ENCODE measurements at regions not wholly inside any gene's neighbourhood (a gene's known extent, or its start where the extent isn't known, plus 50 kb on each side); places are given as distances from the start of the nearest gene placed in this dataset.
"Not testable (repeated sequence)": the region's sequence is repeated elsewhere in the genome, so short reads cannot be mapped to it uniquely, and the experiment has no call there.

DNA sequence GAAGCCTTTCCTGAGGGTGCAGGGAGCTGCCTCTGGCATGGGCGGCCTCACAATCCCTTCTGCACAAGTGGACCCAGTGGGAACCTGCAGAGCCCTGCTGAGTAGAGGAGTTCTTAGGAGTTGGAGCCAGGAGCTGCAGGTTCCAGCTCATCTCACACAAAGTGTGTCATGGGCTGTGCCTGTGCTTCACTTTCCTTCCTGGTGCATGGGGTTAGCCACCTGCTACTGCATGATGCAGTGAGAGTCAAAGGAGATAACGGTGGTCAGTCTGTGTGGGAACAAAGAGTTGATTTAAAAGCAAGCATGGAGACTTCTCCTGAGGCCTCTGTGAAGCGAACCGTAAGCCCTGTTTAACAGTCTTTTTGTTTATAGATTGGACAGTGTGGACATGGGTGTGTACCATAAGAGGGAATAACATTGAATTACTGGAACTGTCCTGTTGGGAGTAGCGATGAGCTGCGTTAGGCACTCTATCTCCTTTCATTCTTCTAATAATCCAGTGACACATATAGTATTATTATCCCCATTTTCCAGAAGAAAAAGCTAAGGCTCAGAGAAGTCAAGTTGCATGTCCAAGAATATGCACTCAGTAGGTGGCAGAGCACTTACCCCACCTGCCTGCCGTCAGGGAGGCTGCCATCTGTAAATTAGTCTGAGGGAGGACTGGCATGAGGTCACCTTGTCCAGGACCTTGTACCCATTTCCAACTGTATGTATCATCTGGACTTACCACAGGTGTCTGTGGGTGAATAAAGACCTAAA, 68.7 kb upstream of the PRR23C start:
- Histone ChIP-seq H3K9me3 (ENCODE audit: control insufficient read depth in 2 of 2, insufficient read depth in 1 of 2, low read length in 1 of 2) (no peaks in the 10 kb centered on the region), H3K36me3 (ENCODE audit: control insufficient read depth in 2 of 2, insufficient read depth in 2 of 2, low read length in 1 of 2) (no peaks in the 10 kb centered on the region), H3K27ac (ENCODE audit: low read depth in 1 of 2, low read length in 1 of 2) (no peak overlapping the region), H3K4me1 (ENCODE audit: control insufficient read depth in 2 of 2, insufficient read depth in 2 of 2, low read length in 2 of 2) (peaks cover 0 to 2% of the 10 kb centered on the region in 2 donors), H3K4me3 (ENCODE audit: low read length in 2 of 2) (no peak overlapping the region), H3K27me3 (ENCODE audit: control insufficient read depth in 2 of 2, insufficient read depth in 1 of 2, low read length in 1 of 2) (peaks cover 0 to 4% of the 10 kb centered on the region in 2 donors)
- 75% methylated on average over 7 of the region's 7 CpGs for WGBS
- peak in 4 of 9 donors; percentile 5 to 54 (median 16) for DNase-seq (ENCODE audit: low read depth in 6 of 9, low spot score in 9 of 9)

DNA sequence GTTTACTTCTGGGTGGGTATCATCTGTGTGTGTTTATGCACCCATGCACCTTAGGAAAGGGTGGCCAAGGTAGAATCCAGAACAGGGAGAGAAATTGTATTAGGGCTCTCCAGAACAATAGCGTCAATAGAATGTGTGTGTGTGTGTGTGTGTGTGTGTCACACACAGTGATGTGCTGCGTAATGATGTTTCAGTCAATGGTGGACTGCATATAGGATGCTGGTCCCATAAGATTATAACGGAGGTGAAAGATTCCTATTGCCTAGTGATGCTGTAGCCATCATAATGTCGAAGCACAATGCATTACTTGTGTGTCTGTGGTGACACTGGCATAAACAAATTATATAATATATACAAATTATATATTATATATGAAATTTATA, 69.3 kb upstream of the PRR23C start:
- H3K4me1 ChIP-seq (ENCODE audit: control insufficient read depth in 2 of 2, insufficient read depth in 2 of 2, low read length in 2 of 2): peaks cover 0 to 2% of the 10 kb centered on the region in 2 donors
- H3K4me3 ChIP-seq (ENCODE audit: low read length in 2 of 2): no peak overlapping the region
- H3K27me3 ChIP-seq (ENCODE audit: control insufficient read depth in 2 of 2, insufficient read depth in 1 of 2, low read length in 1 of 2): peaks cover 0 to 4% of the 10 kb centered on the region in 2 donors
- no peak overlapping the region for H3K27ac ChIP-seq (ENCODE audit: low read depth in 1 of 2, low read length in 1 of 2)
- DNase-seq (ENCODE audit: low read depth in 6 of 9, low spot score in 9 of 9): peak in 2 of 9 donors; percentile 24
- WGBS: 96% methylated on average over 4 of the region's 4 CpGs
- H3K9me3 ChIP-seq (ENCODE audit: control insufficient read depth in 2 of 2, insufficient read depth in 1 of 2, low read length in 1 of 2): no peaks in the 10 kb centered on the region
- no peaks in the 10 kb centered on the region for H3K36me3 ChIP-seq (ENCODE audit: control insufficient read depth in 2 of 2, insufficient read depth in 2 of 2, low read length in 1 of 2)

DNA sequence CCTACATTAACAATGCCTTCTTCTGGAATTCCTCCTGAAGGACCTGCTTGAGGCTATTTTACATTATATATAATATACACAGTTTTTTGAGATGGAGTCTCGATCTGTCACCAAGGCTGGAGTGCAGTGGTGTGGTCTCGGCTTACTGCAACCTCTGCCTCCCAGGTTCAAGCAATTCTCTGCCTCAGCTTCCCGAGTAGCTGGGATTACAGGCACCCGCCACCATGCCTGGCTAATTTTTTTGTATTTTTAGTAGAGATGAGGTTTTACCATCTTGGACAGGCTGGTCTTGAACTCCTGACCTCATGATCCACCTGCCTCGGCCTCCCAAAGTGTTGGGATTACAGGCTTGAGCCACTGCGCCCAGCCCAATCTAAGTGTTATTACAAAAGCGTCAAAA, 71.9 kb upstream of the PRR23C start:
- not testable (repeated sequence) for H3K27ac ChIP-seq (ENCODE audit: low read depth in 1 of 2, low read length in 1 of 2); H3K4me3 ChIP-seq (ENCODE audit: low read length in 2 of 2); H3K36me3 ChIP-seq (ENCODE audit: control insufficient read depth in 2 of 2, insufficient read depth in 2 of 2, low read length in 1 of 2); H3K27me3 ChIP-seq (ENCODE audit: control insufficient read depth in 2 of 2, insufficient read depth in 1 of 2, low read length in 1 of 2); H3K9me3 ChIP-seq (ENCODE audit: control insufficient read depth in 2 of 2, insufficient read depth in 1 of 2, low read length in 1 of 2); DNase-seq (ENCODE audit: low read depth in 6 of 9, low spot score in 9 of 9); H3K4me1 ChIP-seq (ENCODE audit: control insufficient read depth in 2 of 2, insufficient read depth in 2 of 2, low read length in 2 of 2)
- 98% methylated on average over 7 of the region's 7 CpGs for WGBS

DNA sequence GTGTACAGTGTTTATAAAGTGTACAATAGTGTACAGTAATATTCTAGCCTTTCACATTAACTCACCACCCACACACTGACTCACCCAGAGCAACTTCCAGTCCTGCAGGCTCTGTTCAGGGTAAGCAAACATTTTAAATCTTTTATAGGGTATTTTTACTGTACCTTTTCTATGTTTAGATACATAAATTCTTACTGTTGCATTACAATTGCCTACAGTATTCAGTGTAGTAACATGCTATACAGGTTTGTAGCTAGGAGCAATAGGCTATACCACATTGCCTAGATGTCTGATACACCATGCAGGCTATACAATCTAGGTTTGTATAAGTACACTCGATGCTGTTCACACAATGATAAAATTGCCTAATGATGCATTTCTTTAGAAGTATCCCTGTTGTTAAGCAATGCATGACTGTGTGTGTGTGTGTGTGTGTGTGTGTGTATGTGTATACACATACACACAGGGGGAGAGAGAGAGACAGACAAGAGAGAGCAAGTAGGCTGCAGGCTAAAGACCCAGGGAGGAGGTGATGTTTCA, 72.5 kb upstream of the PRR23C start:
- H3K27ac ChIP-seq (ENCODE audit: low read depth in 1 of 2, low read length in 1 of 2): no peak overlapping the region
- H3K4me1 ChIP-seq (ENCODE audit: control insufficient read depth in 2 of 2, insufficient read depth in 2 of 2, low read length in 2 of 2): no peaks in the 10 kb centered on the region
- peaks cover 0 to under 1% of the 10 kb centered on the region in 2 donors for H3K27me3 ChIP-seq (ENCODE audit: control insufficient read depth in 2 of 2, insufficient read depth in 1 of 2, low read length in 1 of 2)
- no peaks in the 10 kb centered on the region for H3K9me3 ChIP-seq (ENCODE audit: control insufficient read depth in 2 of 2, insufficient read depth in 1 of 2, low read length in 1 of 2)
- H3K4me3 ChIP-seq (ENCODE audit: low read length in 2 of 2): no peak overlapping the region
- 99% methylated on average over 1 of the region's 1 CpG for WGBS
- no peaks in the 10 kb centered on the region for H3K36me3 ChIP-seq (ENCODE audit: control insufficient read depth in 2 of 2, insufficient read depth in 2 of 2, low read length in 1 of 2)
- DNase-seq (ENCODE audit: low read depth in 6 of 9, low spot score in 9 of 9): peak in 1 of 9 donors; percentile 23

GRCh38 chr3:139117883-139118760, 73.4 kb upstream of the PRR23C start:
- DNase-seq (ENCODE audit: low read depth in 6 of 9, low spot score in 9 of 9): no peak
- Histone ChIP-seq H3K4me1 (ENCODE audit: control insufficient read depth in 2 of 2, insufficient read depth in 2 of 2, low read length in 2 of 2) (no peaks in the 10 kb centered on the region), H3K27me3 (ENCODE audit: control insufficient read depth in 2 of 2, insufficient read depth in 1 of 2, low read length in 1 of 2) (no peaks in the 10 kb centered on the region), H3K36me3 (ENCODE audit: control insufficient read depth in 2 of 2, insufficient read depth in 2 of 2, low read length in 1 of 2) (no peaks in the 10 kb centered on the region), H3K9me3 (ENCODE audit: control insufficient read depth in 2 of 2, insufficient read depth in 1 of 2, low read length in 1 of 2) (no peaks in the 10 kb centered on the region), H3K4me3 (ENCODE audit: low read length in 2 of 2) (no peak overlapping the region), H3K27ac (ENCODE audit: low read depth in 1 of 2, low read length in 1 of 2) (no peak overlapping the region)
- WGBS: 98% methylated on average over 7 of the region's 7 CpGs

DNA sequence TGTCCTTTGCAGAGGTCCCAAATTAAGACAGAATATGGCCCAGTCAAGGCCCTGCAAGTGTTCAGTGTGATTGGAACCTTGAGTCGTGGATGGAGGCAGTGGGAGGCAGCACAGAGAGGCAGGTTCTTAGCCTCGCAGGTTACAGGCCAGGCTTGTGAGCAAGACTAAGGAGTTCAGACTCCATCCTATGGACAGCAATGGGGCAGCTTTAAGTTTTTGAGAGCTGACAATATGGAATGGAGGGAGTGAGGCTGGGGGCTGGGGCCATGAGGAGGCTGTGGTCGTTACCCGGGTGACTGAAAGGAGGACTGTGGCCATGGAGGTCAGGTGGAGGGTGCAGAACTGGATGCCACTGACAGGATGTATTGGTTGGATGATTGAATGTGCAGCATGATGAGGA, 74.1 kb upstream of the PRR23C start:
- H3K4me1 ChIP-seq (ENCODE audit: control insufficient read depth in 2 of 2, insufficient read depth in 2 of 2, low read length in 2 of 2): no peaks in the 10 kb centered on the region
- H3K36me3 ChIP-seq (ENCODE audit: control insufficient read depth in 2 of 2, insufficient read depth in 2 of 2, low read length in 1 of 2): no peaks in the 10 kb centered on the region
- H3K4me3 ChIP-seq (ENCODE audit: low read length in 2 of 2): no peak overlapping the region
- DNase-seq (ENCODE audit: low read depth in 6 of 9, low spot score in 9 of 9): no peak
- H3K27me3 ChIP-seq (ENCODE audit: control insufficient read depth in 2 of 2, insufficient read depth in 1 of 2, low read length in 1 of 2): no peaks in the 10 kb centered on the region
- no peaks in the 10 kb centered on the region for H3K9me3 ChIP-seq (ENCODE audit: control insufficient read depth in 2 of 2, insufficient read depth in 1 of 2, low read length in 1 of 2)
- WGBS: 90% methylated on average over 4 of the region's 4 CpGs
- H3K27ac ChIP-seq (ENCODE audit: low read depth in 1 of 2, low read length in 1 of 2): no peak overlapping the region

DNA sequence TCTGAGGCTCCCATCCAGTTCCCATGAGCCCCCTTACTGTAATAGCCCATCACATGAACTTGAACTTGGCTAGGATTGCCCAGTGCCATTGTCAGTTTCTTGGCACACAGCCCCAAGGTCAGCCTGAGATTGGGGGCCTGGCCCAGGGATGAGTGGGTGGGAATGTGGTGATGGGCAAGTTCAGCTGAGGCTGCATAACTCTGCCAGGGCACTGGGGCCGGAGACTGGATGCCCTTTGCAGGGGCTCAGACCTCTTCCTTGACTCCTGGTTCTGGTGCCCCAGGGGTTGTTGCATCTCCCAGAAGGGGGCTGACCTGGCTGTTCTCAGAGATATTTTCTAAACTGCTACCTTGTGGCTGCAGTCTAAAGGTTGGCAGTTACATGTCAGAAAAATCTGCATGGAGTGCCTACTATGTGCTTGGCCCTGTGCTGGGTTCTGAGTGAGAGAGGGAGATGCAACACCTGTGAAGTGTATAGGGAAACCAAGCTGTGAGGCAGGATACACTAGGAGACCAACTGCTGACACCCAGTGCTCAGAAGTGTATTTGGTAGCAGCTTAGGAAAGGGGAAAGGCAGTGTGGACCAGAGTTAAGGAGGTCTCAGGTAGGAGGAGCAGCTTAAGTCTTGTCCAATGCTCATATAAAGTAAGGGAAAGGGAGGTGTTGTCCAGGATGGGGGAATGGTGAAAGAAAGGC, 74.8 kb upstream of the PRR23C start:
- no peak for DNase-seq (ENCODE audit: low read depth in 6 of 9, low spot score in 9 of 9)
- H3K36me3 ChIP-seq (ENCODE audit: control insufficient read depth in 2 of 2, insufficient read depth in 2 of 2, low read length in 1 of 2): no peaks in the 10 kb centered on the region
- no peak overlapping the region for H3K4me3 ChIP-seq (ENCODE audit: low read length in 2 of 2)
- no peaks in the 10 kb centered on the region for H3K27me3 ChIP-seq (ENCODE audit: control insufficient read depth in 2 of 2, insufficient read depth in 1 of 2, low read length in 1 of 2)
- H3K27ac ChIP-seq (ENCODE audit: low read depth in 1 of 2, low read length in 1 of 2): no peak overlapping the region
- no peaks in the 10 kb centered on the region for H3K4me1 ChIP-seq (ENCODE audit: control insufficient read depth in 2 of 2, insufficient read depth in 2 of 2, low read length in 2 of 2)
- no peaks in the 10 kb centered on the region for H3K9me3 ChIP-seq (ENCODE audit: control insufficient read depth in 2 of 2, insufficient read depth in 1 of 2, low read length in 1 of 2)
- WGBS: 88% methylated on average over 1 of the region's 1 CpG

DNA sequence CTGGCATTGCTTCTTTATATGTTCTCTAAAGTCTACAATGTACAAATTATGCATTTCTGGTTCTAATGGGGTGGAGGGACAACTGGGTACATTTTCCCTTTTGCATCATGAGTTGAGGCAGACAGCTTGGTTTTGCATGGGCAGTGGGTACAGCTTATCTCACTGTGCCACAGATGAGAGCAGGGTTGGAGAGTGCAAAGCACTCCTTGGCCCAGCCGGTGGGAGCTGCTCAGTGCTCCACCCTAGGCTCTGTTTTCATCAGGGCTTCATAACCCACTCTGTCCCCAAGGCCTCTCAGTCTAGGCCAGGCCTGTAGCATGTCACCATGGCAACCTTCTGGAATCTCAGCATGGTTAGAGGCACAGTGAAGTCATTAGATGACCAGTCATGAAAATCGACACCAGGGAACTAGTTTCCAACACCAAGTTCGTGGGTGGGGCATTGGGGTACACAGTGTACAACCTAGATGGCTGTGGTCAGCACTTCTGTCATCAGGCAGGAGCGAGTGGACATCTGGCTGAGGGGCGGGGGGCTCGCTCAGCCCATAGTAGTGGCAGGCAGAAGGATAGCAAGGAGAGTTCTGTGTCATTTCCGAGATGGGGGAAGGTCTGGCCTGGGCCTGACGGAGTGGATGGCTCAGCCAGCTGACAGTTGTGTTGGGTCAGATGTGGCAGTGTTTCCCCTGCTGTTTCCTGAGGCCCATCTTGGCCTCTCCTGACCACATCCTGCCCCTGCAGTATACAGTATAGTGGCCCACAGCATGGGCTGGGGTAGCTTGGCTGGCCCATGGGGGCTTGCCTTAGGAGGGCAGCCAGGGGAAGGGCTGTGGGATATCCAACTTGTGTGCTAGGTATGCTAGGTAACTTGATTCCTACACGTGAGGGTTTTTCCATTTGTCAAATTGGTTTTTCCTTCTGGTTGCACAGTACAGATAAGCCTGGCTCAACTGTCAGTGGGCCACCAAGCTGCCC, 75.7 kb upstream of the PRR23C start:
- Histone ChIP-seq H3K9me3 (ENCODE audit: control insufficient read depth in 2 of 2, insufficient read depth in 1 of 2, low read length in 1 of 2) (no peaks in the 10 kb centered on the region), H3K4me1 (ENCODE audit: control insufficient read depth in 2 of 2, insufficient read depth in 2 of 2, low read length in 2 of 2) (no peaks in the 10 kb centered on the region), H3K27me3 (ENCODE audit: control insufficient read depth in 2 of 2, insufficient read depth in 1 of 2, low read length in 1 of 2) (no peaks in the 10 kb centered on the region), H3K4me3 (ENCODE audit: low read length in 2 of 2) (no peak overlapping the region), H3K36me3 (ENCODE audit: control insufficient read depth in 2 of 2, insufficient read depth in 2 of 2, low read length in 1 of 2) (no peaks in the 10 kb centered on the region), H3K27ac (ENCODE audit: low read depth in 1 of 2, low read length in 1 of 2) (no peak overlapping the region)
- 68% methylated on average over 9 of the region's 9 CpGs for WGBS
- DNase-seq (ENCODE audit: low read depth in 6 of 9, low spot score in 9 of 9): no peak
